HG03565 (cell line): ENCODE measurements at regions not wholly inside any gene's neighbourhood (a gene's known extent, or its start where the extent isn't known, plus 50 kb on each side); places are given as distances from the start of the nearest gene placed in this dataset.
"Not testable (repeated sequence)": the region's sequence is repeated elsewhere in the genome, so short reads cannot be mapped to it uniquely, and the experiment has no call there.

Source experiments
- ATAC-seq: cut with Tn5 transposase; IDR thresholded peaks from one replicate; pipeline ENCODE4 v1.9.1; 2021; ENCODE audit warnings: mild to moderate bottlenecking, moderate library complexity; ENCODE audit not compliant: unreplicated experiment

GRCh38 chr3:106826791-106827311 is 550.4 kb upstream of the CCDC54 start:
- peak; percentile 58 for ATAC-seq

GRCh38 chr3:106827515-106828213 is 549.6 kb upstream of the CCDC54 start:
- no peak for ATAC-seq

GRCh38 chr3:106829206-106829605 is 548.0 kb upstream of the CCDC54 start:
- no peak for ATAC-seq

GRCh38 chr3:106830334-106830733 is 546.9 kb upstream of the CCDC54 start:
- ATAC-seq: no peak

- ATAC-seq: no peak
Measured at GRCh38 chr3:106836906-106837305, 540.3 kb upstream of the CCDC54 start.

- ATAC-seq: no peak
Measured at GRCh38 chr3:106837616-106838015, 539.6 kb upstream of the CCDC54 start.

GRCh38 chr3:106839576-106840280 is 537.5 kb upstream of the CCDC54 start:
- ATAC-seq: no peak

- no peak for ATAC-seq
Measured at GRCh38 chr3:106840319-106840718, 536.9 kb upstream of the CCDC54 start.

GRCh38 chr3:106842151-106842550 is 535.1 kb upstream of the CCDC54 start:
- no peak for ATAC-seq

GRCh38 chr3:106844638-106845037 is 532.6 kb upstream of the CCDC54 start:
- no peak for ATAC-seq

- no peak for ATAC-seq
Measured at GRCh38 chr3:106848099-106848498, 529.1 kb upstream of the CCDC54 start.

GRCh38 chr3:106850437-106850836 is 526.8 kb upstream of the CCDC54 start:
- no peak for ATAC-seq

- ATAC-seq: not testable (repeated sequence)
Measured at GRCh38 chr3:106858321-106858720, 518.9 kb upstream of the CCDC54 start.

- no peak for ATAC-seq
Measured at GRCh38 chr3:106860182-106860581, 517.1 kb upstream of the CCDC54 start.

- ATAC-seq: no peak
Measured at GRCh38 chr3:106862067-106862466, 515.2 kb upstream of the CCDC54 start.

- ATAC-seq: no peak
Measured at GRCh38 chr3:106877627-106878026, 499.6 kb upstream of the CCDC54 start.

- no peak for ATAC-seq
Measured at GRCh38 chr3:106880206-106880605, 497.0 kb upstream of the CCDC54 start.

GRCh38 chr3:106881186-106881585 is 496.1 kb upstream of the CCDC54 start:
- ATAC-seq: no peak

GRCh38 chr3:106882297-106882696 is 494.9 kb upstream of the CCDC54 start:
- no peak for ATAC-seq

GRCh38 chr3:106906074-106906473 is 471.2 kb upstream of the CCDC54 start:
- ATAC-seq: no peak

- ATAC-seq: no peak
Measured at GRCh38 chr3:106908181-106908938, 468.9 kb upstream of the CCDC54 start.
